Neutrophil (primary cell): ENCODE measurements at regions not wholly inside any gene's neighbourhood (a gene's known extent, or its start where the extent isn't known, plus 50 kb on each side); places are given as distances from the start of the nearest gene placed in this dataset.

Experiments used
- H3K27ac ChIP-seq: fragments of 200-600 bp; sonication (generic); 2 replicates; pipeline ENCODE4 v1.5.1; 2016; ENCODE audit warnings: mild to moderate bottlenecking, moderate library complexity
- H3K27me3 ChIP-seq: fragments of 200-600 bp; sonication (generic); 2 replicates; pipeline ENCODE4 v1.6.0; 2016; ENCODE audit warnings: mild to moderate bottlenecking
- H3K36me3 ChIP-seq: fragments of 200-600 bp; sonication (generic); 2 replicates; pipeline ENCODE4 v1.5.1; 2017
- H3K4me1 ChIP-seq, 2 experiments: fragments of 200-600 bp in 1 of 2; sonication (generic) in 1 of 2; 1 replicate in 1 of 2; 2 replicates in 1 of 2; pipeline versions ENCODE4 v1.5.1 to v1.6.1; 2013 to 2016; ENCODE audit warnings: low read depth in 1 of 2, low read length in 1 of 2, mild to moderate bottlenecking in 1 of 2, moderate library complexity in 1 of 2; ENCODE audit not compliant: control insufficient read depth in 1 of 2, insufficient read depth in 1 of 2
- H3K4me3 ChIP-seq, 2 experiments: fragments of 200-600 bp in 1 of 2; sonication (generic) in 1 of 2; 1 replicate in 1 of 2; 2 replicates in 1 of 2; pipeline ENCODE4 v1.5.1; 2013 to 2016; ENCODE audit warnings: low read depth in 1 of 2, low read length in 1 of 2, mild to moderate bottlenecking in 1 of 2, moderate library complexity in 1 of 2
- H3K9me3 ChIP-seq: fragments of 200-600 bp; sonication (generic); 2 replicates; pipeline ENCODE4 v1.5.1; 2016
- CTCF ChIP-seq: fragments of 200-600 bp; sonication (generic); IDR thresholded peaks from 2 replicates; pipeline ENCODE4 v1.5.1; 2016; ENCODE audit warnings: antibody characterized with exemption

GRCh38 chr15:87572381-87572910 is 684.1 kb downstream of the NTRK3 start:
- Histone ChIP-seq H3K27ac (no peak overlapping the region), H3K9me3 (no peaks in the 10 kb centered on the region), H3K36me3 (no peaks in the 10 kb centered on the region), H3K4me3 (no peak overlapping the region), H3K27me3 (no peaks in the 10 kb centered on the region), H3K4me1 (no peaks in the 10 kb centered on the region)
- no peak for TF ChIP-seq CTCF

- TF ChIP-seq CTCF, result no peak
- Histone ChIP-seq H3K9me3 (no peaks in the 10 kb centered on the region), H3K27me3 (no peaks in the 10 kb centered on the region), H3K36me3 (no peaks in the 10 kb centered on the region), H3K4me3 (no peak overlapping the region), H3K27ac (no peak overlapping the region), H3K4me1 (no peaks in the 10 kb centered on the region)
Observed at GRCh38 chr15:87570206-87570605, 686.3 kb downstream of the NTRK3 start.

GRCh38 chr15:87569581-87569980 is 687.0 kb downstream of the NTRK3 start:
- no peaks in the 10 kb centered on the region for H3K9me3 ChIP-seq
- H3K4me1 ChIP-seq, result no peaks in the 10 kb centered on the region
- no peak for TF ChIP-seq CTCF
- no peak overlapping the region for H3K27ac ChIP-seq
- H3K4me3 ChIP-seq, result no peak overlapping the region
- H3K36me3 ChIP-seq, result no peaks in the 10 kb centered on the region
- H3K27me3 ChIP-seq, result no peaks in the 10 kb centered on the region

GRCh38 chr15:87567406-87568030 is 689.0 kb downstream of the NTRK3 start:
- Histone ChIP-seq H3K27ac (no peak overlapping the region), H3K4me3 (no peak overlapping the region), H3K36me3 (no peaks in the 10 kb centered on the region), H3K9me3 (no peaks in the 10 kb centered on the region), H3K4me1 (no peaks in the 10 kb centered on the region), H3K27me3 (no peaks in the 10 kb centered on the region)
- TF ChIP-seq CTCF, result no peak

GRCh38 chr15:87566236-87566635 is 690.3 kb downstream of the NTRK3 start:
- H3K27ac ChIP-seq, result no peak overlapping the region
- no peak for TF ChIP-seq CTCF

More at GRCh38 chr15:87566236-87566635, 690.3 kb downstream of the NTRK3 start:
- Histone ChIP-seq H3K4me3 (no peak overlapping the region), H3K4me1 (no peaks in the 10 kb centered on the region), H3K36me3 (no peaks in the 10 kb centered on the region), H3K27me3 (no peaks in the 10 kb centered on the region), H3K9me3 (no peaks in the 10 kb centered on the region)
